SH-SY5Y (cell line): ENCODE measurements at regions not wholly inside any gene's neighbourhood (a gene's known extent, or its start where the extent isn't known, plus 50 kb on each side); places are given as distances from the start of the nearest gene placed in this dataset.

Experiments
- GATA2 ChIP-seq: IDR thresholded peaks from 2 replicates; pipeline ENCODE4 v1.6.1; 2011; ENCODE audit warnings: mild to moderate bottlenecking, low read depth, low read length
- GATA3 ChIP-seq: IDR thresholded peaks from 2 replicates; pipeline ENCODE4 v1.6.1; 2011; ENCODE audit warnings: low read depth, mild to moderate bottlenecking, low read length, moderate library complexity

GRCh38 chr6:27531772-27532459, 59.0 kb upstream of the ZNF184 start:
- TF ChIP-seq GATA3: no peak
- no peak for TF ChIP-seq GATA2

- TF ChIP-seq GATA3 (no peak), GATA2 (no peak)
Observed at GRCh38 chr6:27528714-27529113, 55.8 kb upstream of the ZNF184 start.
